B cell (primary cell): ENCODE measurements at regions not wholly inside any gene's neighbourhood (a gene's known extent, or its start where the extent isn't known, plus 50 kb on each side); places are given as distances from the start of the nearest gene placed in this dataset.

Experiments
- ATAC-seq: fragments of 200-7000 bp; cut with Tn5 transposase; one replicate; pipeline ENCODE4 v1.10.0; 2021; ENCODE audit warnings: low read depth, mild to moderate bottlenecking, moderate number of reproducible peaks, moderate library complexity
- CTCF ChIA-PET: fragments of 350-600 bp; sonication (Branson Sonifier 250); formaldehyde crosslinking; loops from one replicate; lab custom pipeline; 2021; ENCODE audit warnings: antibody characterized with exemption, inconsistent platforms; lab: Charles Lee
- POLR2A ChIA-PET: fragments of 350-600 bp; sonication (Branson Sonifier 250); formaldehyde crosslinking; loops from one replicate; lab custom pipeline; 2021; ENCODE audit warnings: antibody characterized with exemption; lab: Charles Lee
- DNase-seq: peaks from one replicate; pipeline ENCODE4 v3.0.0; 2013
- H2AFZ ChIP-seq: 2 replicates; pipeline ENCODE4 v1.6.1; 2012; ENCODE audit warnings: mild to moderate bottlenecking, low read depth, low read length; ENCODE audit not compliant: insufficient read depth, poor library complexity, severe bottlenecking
- H3K27ac ChIP-seq, 2 donors: 1 replicate in 1 of 2; 2 replicates in 1 of 2; pipeline ENCODE4 v1.5.1; 2012 to 2013; ENCODE audit warnings: low read length in 2 of 2, mild to moderate bottlenecking in 2 of 2, moderate library complexity in 1 of 2
- H3K27me3 ChIP-seq, 4 experiments: fragments of 200-600 bp in 1 of 4; sonication (generic) in 1 of 4; replicated peaks in 1 of 4; 1 replicate in 2 of 4; 2 replicates in 2 of 4; pipeline versions ENCODE4 v1.6.1 to v1.7.0; 2013 to 2016; ENCODE audit warnings: low read length in 3 of 4, mild to moderate bottlenecking in 2 of 4, mixed read lengths in 1 of 4, moderate library complexity in 1 of 4; ENCODE audit not compliant: insufficient read depth in 4 of 4, control insufficient read depth in 3 of 4; ENCODE audit errors: control extremely low read depth in 1 of 4
- H3K36me3 ChIP-seq, 2 experiments: replicated peaks in 1 of 2; 1 replicate in 1 of 2; 2 replicates in 1 of 2; pipeline versions ENCODE4 v1.6.1 to v1.7.1; 2013; ENCODE audit warnings: low read length in 1 of 2; ENCODE audit not compliant: insufficient read depth in 2 of 2, control insufficient read depth in 1 of 2; ENCODE audit errors: control extremely low read depth in 1 of 2, extremely low read depth in 1 of 2
- H3K4me1 ChIP-seq, 2 donors: fragments of 200-600 bp in 1 of 2; sonication (generic) in 1 of 2; 1 replicate in 1 of 2; 2 replicates in 1 of 2; pipeline versions ENCODE4 v1.5.1 to v1.6.1; 2013 to 2017; ENCODE audit warnings: low read length in 2 of 2; ENCODE audit not compliant: control insufficient read depth in 2 of 2, insufficient read depth in 2 of 2
- H3K4me2 ChIP-seq: replicated peaks from 2 replicates; pipeline ENCODE3; 2012; ENCODE audit warnings: mild to moderate bottlenecking, low read depth, low read length; ENCODE audit not compliant: poor library complexity, severe bottlenecking
- H3K4me3 ChIP-seq, 5 experiments: fragments of 200-600 bp in 1 of 5; sonication (generic) in 1 of 5; 1 replicate in 3 of 5; 2 replicates in 2 of 5; pipeline versions ENCODE4 v1.5.1 to v1.7.0; 2011 to 2016; ENCODE audit warnings: low read length in 4 of 5, mild to moderate bottlenecking in 4 of 5, low read depth in 2 of 5, control low read depth in 1 of 5, moderate library complexity in 1 of 5; ENCODE audit not compliant: insufficient read depth in 1 of 5; ENCODE audit errors: control extremely low read depth in 1 of 5, extremely low read depth in 1 of 5
- H3K79me2 ChIP-seq: fragments of 200-600 bp; sonication (generic); one replicate; pipeline ENCODE4 v1.6.0; 2016; ENCODE audit warnings: low read length; ENCODE audit not compliant: control insufficient read depth, insufficient read depth
- H3K9ac ChIP-seq: fragments of 200-600 bp; sonication (generic); 2 replicates; pipeline ENCODE4 v1.6.1; 2017; ENCODE audit warnings: mild to moderate bottlenecking, low read length, moderate library complexity
- H3K9me3 ChIP-seq, 3 donors: one replicate each; pipeline versions ENCODE4 v1.6.1 to v1.7.1; 2013; ENCODE audit warnings: low read length in 2 of 3; ENCODE audit not compliant: control insufficient read depth in 2 of 3, insufficient read depth in 1 of 3; ENCODE audit errors: control extremely low read depth in 1 of 3
- H4K20me1 ChIP-seq: 2 replicates; pipeline ENCODE4 v1.6.0; 2012; ENCODE audit warnings: mild to moderate bottlenecking, low read length; ENCODE audit not compliant: insufficient read depth, control insufficient read depth, poor library complexity, severe bottlenecking
- H3K27ac Mint-ChIP-seq: one replicate; pipeline ENCODE4 v1.8.0; 2021; ENCODE audit warnings: mixed read lengths
- H3K27me3 Mint-ChIP-seq: one replicate; pipeline ENCODE4 v1.8.0; 2021; ENCODE audit warnings: mixed read lengths
- H3K4me1 Mint-ChIP-seq: one replicate; pipeline ENCODE4 v1.8.0; 2021; ENCODE audit warnings: mixed read lengths
- H3K4me3 Mint-ChIP-seq: one replicate; pipeline ENCODE4 v1.8.0; 2021; ENCODE audit warnings: mixed read lengths
- H3K9me3 Mint-ChIP-seq: one replicate; pipeline ENCODE4 v1.8.0; 2022; ENCODE audit warnings: mixed read lengths; ENCODE audit not compliant: insufficient read depth
- EZH2 ChIP-seq: IDR thresholded peaks from 2 replicates; pipeline ENCODE4 v1.6.1; 2012; ENCODE audit warnings: borderline replicate concordance, low read depth, mild to moderate bottlenecking, moderate library complexity, low read length; ENCODE audit not compliant: insufficient read depth, poor library complexity, severe bottlenecking
- WGBS: methylation state at CpG from one replicate; pipeline ENCODE4 v1.1.5; 2013; ENCODE audit warnings: missing lambda C conversion rate; ENCODE audit not compliant: insufficient coverage; 5-methylcytosine and 5-hydroxymethylcytosine counted together
- intact Hi-C: fragments of 100-400 bp; cut with micrococcal nuclease; formaldehyde crosslinking; loops from one replicate; pipeline ENCODE4 v1.10.0; 2022
- TF ChIP-seq, protein P1 (sequence below): fragments of 200-600 bp; IDR thresholded peaks from one replicate; pipeline ENCODE4 v1.8.0; 2022; ENCODE audit warnings: antibody characterized with exemption, mild to moderate bottlenecking

DNA sequence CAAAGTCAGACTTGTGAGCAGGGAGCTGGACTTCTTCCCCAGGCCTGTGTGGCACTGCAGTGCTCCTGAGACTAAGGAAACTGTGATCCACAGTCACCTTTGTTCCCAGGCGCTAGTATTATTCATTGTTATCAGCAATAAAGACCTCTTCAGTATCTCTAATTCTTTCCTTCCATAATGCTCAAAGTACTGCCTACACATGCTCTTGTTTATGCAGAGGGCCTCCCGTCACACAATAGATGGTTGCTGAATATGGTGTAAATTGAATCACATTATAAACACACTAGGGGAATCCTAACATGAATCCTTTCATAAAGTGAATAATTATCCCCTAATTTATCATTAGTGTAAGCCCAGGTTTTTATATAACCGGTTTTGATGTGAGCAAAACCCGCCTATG, 493.3 kb downstream of the BUD13 start:
- Histone ChIP-seq H3K36me3 (no peaks in the 10 kb centered on the region), H3K27ac (no peak overlapping the region), H3K9ac (no peak overlapping the region), H3K9me3 (peaks cover 0 to 7% (median 0%) of the 10 kb centered on the region in 3 donors), H3K79me2 (no peaks in the 10 kb centered on the region), H4K20me1 (no peaks in the 10 kb centered on the region), H3K27me3 (peaks cover 0 to 4% (median 0%) of the 10 kb centered on the region in 4 experiments), H3K4me1 (peaks cover 0 to 3% of the 10 kb centered on the region in 2 donors), H3K4me3 (no peak overlapping the region), H3K4me2 (no peak overlapping the region), H2AFZ (no peak overlapping the region)
- intact Hi-C loops, result loop anchor here (5.0 to 10.0 kb wide), 2 partner anchors 957 to 1935 kb away; no protein-coding TSS in a partner anchor
- Mint-ChIP-seq H3K9me3 (no peaks in the 10 kb centered on the region), H3K27ac (no peak overlapping the region), H3K4me1 (no peaks in the 10 kb centered on the region), H3K4me3 (no peak overlapping the region), H3K27me3 (peaks cover under 1% of the 10 kb centered on the region)
- no peak for DNase-seq
- TF ChIP-seq EZH2, result no peak
- TF ChIP-seq, protein P1, sequence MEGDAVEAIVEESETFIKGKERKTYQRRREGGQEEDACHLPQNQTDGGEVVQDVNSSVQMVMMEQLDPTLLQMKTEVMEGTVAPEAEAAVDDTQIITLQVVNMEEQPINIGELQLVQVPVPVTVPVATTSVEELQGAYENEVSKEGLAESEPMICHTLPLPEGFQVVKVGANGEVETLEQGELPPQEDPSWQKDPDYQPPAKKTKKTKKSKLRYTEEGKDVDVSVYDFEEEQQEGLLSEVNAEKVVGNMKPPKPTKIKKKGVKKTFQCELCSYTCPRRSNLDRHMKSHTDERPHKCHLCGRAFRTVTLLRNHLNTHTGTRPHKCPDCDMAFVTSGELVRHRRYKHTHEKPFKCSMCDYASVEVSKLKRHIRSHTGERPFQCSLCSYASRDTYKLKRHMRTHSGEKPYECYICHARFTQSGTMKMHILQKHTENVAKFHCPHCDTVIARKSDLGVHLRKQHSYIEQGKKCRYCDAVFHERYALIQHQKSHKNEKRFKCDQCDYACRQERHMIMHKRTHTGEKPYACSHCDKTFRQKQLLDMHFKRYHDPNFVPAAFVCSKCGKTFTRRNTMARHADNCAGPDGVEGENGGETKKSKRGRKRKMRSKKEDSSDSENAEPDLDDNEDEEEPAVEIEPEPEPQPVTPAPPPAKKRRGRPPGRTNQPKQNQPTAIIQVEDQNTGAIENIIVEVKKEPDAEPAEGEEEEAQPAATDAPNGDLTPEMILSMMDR, result no peak
- ChIA-PET CTCF (no interaction called here), POLR2A (no interaction called here)
- 100% methylated on average over 1 of the region's 4 CpGs for WGBS
- no peak for ATAC-seq

DNA sequence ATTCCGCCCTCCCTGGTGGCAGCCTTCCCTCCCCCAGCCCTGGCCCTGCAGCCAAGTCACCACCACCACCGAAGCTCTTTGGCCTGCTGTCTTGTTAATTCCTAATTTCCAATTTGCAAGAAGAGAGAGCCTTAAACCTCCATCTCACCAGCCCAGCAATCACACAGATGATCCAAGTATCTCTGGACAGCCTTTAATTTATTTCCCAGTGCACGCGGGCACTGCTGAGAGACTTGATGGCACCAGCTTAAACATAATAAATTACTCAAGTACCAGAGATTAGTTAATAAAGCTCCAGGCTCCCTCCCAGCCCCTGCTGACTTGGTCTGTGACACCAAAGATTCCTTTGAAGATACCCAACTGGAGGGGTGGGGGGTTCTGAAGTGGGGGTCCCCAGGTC, 494.7 kb downstream of the BUD13 start:
- WGBS, result 100% methylated on average over 2 of the region's 4 CpGs
- Histone ChIP-seq H3K27me3 (peaks cover 0 to 4% (median 0%) of the 10 kb centered on the region in 4 experiments), H3K27ac (no peak overlapping the region), H3K9me3 (peaks cover 0 to 7% (median 0%) of the 10 kb centered on the region in 3 donors), H3K36me3 (no peaks in the 10 kb centered on the region), H2AFZ (no peak overlapping the region), H3K4me3 (no peak overlapping the region), H3K4me2 (no peak overlapping the region), H3K4me1 (peaks cover 0 to 3% of the 10 kb centered on the region in 2 donors), H4K20me1 (no peaks in the 10 kb centered on the region), H3K79me2 (no peaks in the 10 kb centered on the region), H3K9ac (no peak overlapping the region)
- ChIA-PET POLR2A (no interaction called here), CTCF (no interaction called here)
- Mint-ChIP-seq H3K27me3 (peaks cover 3% of the 10 kb centered on the region), H3K9me3 (no peaks in the 10 kb centered on the region), H3K4me1 (no peaks in the 10 kb centered on the region), H3K4me3 (no peak overlapping the region), H3K27ac (no peak overlapping the region)
- intact Hi-C loops, result loop anchor here (5.0 to 10.0 kb wide), 2 partner anchors 956 to 1933 kb away; no protein-coding TSS in a partner anchor
- ATAC-seq (no peak), DNase-seq (no peak)
- TF ChIP-seq EZH2, result no peak
- TF ChIP-seq, protein P1, result no peak
